Loucy (cell line): ENCODE measurements at regions not wholly inside any gene's neighbourhood (a gene's known extent, or its start where the extent isn't known, plus 50 kb on each side); places are given as distances from the start of the nearest gene placed in this dataset.

Experiments used
- H2AFZ ChIP-seq: fragments of 200-600 bp; sonication (generic); 2 replicates; pipeline ENCODE4 v1.6.0; 2016; ENCODE audit warnings: antibody characterized with exemption, mild to moderate bottlenecking, low read length, moderate library complexity
- H3F3A ChIP-seq: fragments of 200-600 bp; 2 replicates; pipeline ENCODE4 v1.6.0; 2016; ENCODE audit warnings: antibody characterized with exemption, low read depth, mild to moderate bottlenecking
- H3K27me3 ChIP-seq: fragments of 200-600 bp; sonication (generic); 2 replicates; pipeline ENCODE4 v1.6.1; 2014; ENCODE audit warnings: low read length, mild to moderate bottlenecking; ENCODE audit not compliant: insufficient read depth, poor library complexity, severe bottlenecking
- H3K36me3 ChIP-seq: fragments of 200-600 bp; sonication (generic); 2 replicates; pipeline ENCODE4 v1.6.1; 2016; ENCODE audit warnings: low read length; ENCODE audit not compliant: insufficient read depth
- H3K4me1 ChIP-seq: fragments of 200-600 bp; sonication (generic); 2 replicates; pipeline ENCODE4 v1.5.1; 2014; ENCODE audit warnings: low read length, mild to moderate bottlenecking; ENCODE audit not compliant: insufficient read depth, poor library complexity, severe bottlenecking
- H3K4me2 ChIP-seq: fragments of 200-600 bp; sonication (generic); 2 replicates; pipeline ENCODE4 v1.6.0; 2014; ENCODE audit warnings: antibody characterized with exemption, low read length, low read depth, mild to moderate bottlenecking; ENCODE audit not compliant: poor library complexity, severe bottlenecking
- H3K4me3 ChIP-seq: fragments of 200-600 bp; sonication (generic); 2 replicates; pipeline ENCODE4 v1.5.1; 2014; ENCODE audit warnings: low read length, mild to moderate bottlenecking, mixed read lengths; ENCODE audit not compliant: poor library complexity, severe bottlenecking
- H3K79me2 ChIP-seq: fragments of 200-600 bp; sonication (generic); 2 replicates; pipeline ENCODE4 v1.6.1; 2014; ENCODE audit warnings: low read length; ENCODE audit not compliant: insufficient read depth
- H3K9ac ChIP-seq: fragments of 200-600 bp; sonication (generic); 2 replicates; pipeline ENCODE4 v1.6.0; 2014; ENCODE audit warnings: mild to moderate bottlenecking, low read depth, low read length, moderate library complexity; ENCODE audit not compliant: poor library complexity, severe bottlenecking
- H3K9me2 ChIP-seq: fragments of 200-600 bp; sonication (generic); replicated peaks from 2 replicates; pipeline ENCODE4 v1.6.1; 2016; ENCODE audit warnings: low read depth, low read length, mixed read lengths
- H3K9me3 ChIP-seq: fragments of 200-600 bp; sonication (generic); 2 replicates; pipeline ENCODE4 v1.6.1; 2014; ENCODE audit warnings: mild to moderate bottlenecking, antibody characterized with exemption, low read length, low read depth; ENCODE audit not compliant: insufficient read depth
- H4K20me1 ChIP-seq: fragments of 200-600 bp; sonication (generic); 2 replicates; pipeline ENCODE4 v1.6.0; 2014; ENCODE audit warnings: antibody characterized with exemption, low read length, mild to moderate bottlenecking; ENCODE audit not compliant: insufficient read depth, poor library complexity, severe bottlenecking
- EZH2phosphoT487 ChIP-seq: fragments of 200-600 bp; IDR thresholded peaks from 2 replicates; pipeline ENCODE4 v1.6.1; 2018; ENCODE audit warnings: antibody characterized with exemption, mild to moderate bottlenecking, moderate library complexity, borderline replicate concordance
- TF ChIP-seq, protein P1 (sequence below): fragments of 200-600 bp; sonication (generic); conservative IDR thresholded peaks from 2 replicates; pipeline ENCODE4 v1.5.1; 2014; ENCODE audit warnings: mild to moderate bottlenecking, antibody characterized with exemption, low read length

DNA sequence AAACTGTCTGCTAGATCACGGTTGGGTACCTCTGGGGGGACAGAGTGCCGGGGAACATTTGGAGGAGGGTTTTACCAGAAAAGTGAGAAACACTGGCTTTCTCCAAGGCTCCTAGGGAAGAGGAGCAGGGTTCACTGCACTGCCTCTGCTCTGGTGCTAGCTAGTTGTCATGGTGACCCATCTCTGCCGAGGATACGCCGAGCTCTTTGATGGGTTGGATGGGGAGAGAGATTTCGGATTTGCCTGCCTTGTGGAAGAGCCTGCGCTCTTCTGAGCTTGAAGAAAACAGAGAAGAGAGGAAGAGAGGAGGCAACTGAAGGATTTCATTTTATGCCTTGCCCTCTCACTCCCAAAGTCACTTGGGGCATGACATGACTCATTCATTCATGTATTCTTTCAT, 92.1 kb downstream of the NAV1 start:
- Histone ChIP-seq H3K4me2 (no peak overlapping the region), H3K36me3 (no peaks in the 10 kb centered on the region), H2AFZ (no peak overlapping the region), H3K79me2 (no peaks in the 10 kb centered on the region), H3K27me3 (no peaks in the 10 kb centered on the region), H3K9me2 (no peaks in the 10 kb centered on the region), H3K4me3 (no peak overlapping the region), H4K20me1 (no peaks in the 10 kb centered on the region), H3K9me3 (no peaks in the 10 kb centered on the region), H3F3A (no peaks in the 10 kb centered on the region), H3K4me1 (no peaks in the 10 kb centered on the region), H3K9ac (no peak overlapping the region)
- TF ChIP-seq, protein P1, sequence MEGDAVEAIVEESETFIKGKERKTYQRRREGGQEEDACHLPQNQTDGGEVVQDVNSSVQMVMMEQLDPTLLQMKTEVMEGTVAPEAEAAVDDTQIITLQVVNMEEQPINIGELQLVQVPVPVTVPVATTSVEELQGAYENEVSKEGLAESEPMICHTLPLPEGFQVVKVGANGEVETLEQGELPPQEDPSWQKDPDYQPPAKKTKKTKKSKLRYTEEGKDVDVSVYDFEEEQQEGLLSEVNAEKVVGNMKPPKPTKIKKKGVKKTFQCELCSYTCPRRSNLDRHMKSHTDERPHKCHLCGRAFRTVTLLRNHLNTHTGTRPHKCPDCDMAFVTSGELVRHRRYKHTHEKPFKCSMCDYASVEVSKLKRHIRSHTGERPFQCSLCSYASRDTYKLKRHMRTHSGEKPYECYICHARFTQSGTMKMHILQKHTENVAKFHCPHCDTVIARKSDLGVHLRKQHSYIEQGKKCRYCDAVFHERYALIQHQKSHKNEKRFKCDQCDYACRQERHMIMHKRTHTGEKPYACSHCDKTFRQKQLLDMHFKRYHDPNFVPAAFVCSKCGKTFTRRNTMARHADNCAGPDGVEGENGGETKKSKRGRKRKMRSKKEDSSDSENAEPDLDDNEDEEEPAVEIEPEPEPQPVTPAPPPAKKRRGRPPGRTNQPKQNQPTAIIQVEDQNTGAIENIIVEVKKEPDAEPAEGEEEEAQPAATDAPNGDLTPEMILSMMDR, result no peak
- no peak for TF ChIP-seq EZH2phosphoT487

DNA sequence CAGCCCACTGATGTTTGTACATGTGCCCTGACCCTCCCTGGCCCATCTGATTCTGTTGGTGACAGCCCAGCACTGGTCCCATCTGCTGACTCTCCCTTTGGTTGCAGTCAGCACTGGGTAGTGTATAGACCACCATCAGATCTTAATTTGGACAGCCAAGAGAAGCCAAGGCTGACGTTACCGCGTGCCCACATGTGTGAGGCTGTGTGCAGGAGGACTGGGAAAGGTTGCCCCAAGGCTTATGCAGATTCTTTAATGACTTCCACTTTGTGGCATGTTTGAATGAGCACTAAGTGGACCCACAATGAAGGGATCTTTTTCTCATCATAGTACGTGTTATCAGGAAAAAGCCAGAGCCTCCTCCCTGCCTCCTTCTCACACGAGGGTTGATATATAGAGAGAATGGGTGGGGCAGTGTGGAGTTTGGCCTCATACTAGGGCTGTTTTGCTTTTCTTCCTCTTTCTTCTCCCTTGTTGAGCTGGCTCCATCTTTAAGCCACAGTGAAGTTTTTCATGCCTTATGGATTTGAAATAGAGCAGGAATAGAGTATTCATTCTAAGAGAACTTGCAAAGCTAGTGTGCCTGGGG, 93.5 kb downstream of the NAV1 start:
- Histone ChIP-seq H3K79me2 (no peaks in the 10 kb centered on the region), H4K20me1 (no peaks in the 10 kb centered on the region), H3K4me3 (no peak overlapping the region), H3K9me2 (no peaks in the 10 kb centered on the region), H3F3A (no peaks in the 10 kb centered on the region), H3K36me3 (no peaks in the 10 kb centered on the region), H3K27me3 (no peaks in the 10 kb centered on the region), H3K4me1 (no peaks in the 10 kb centered on the region), H2AFZ (no peak overlapping the region), H3K9me3 (no peaks in the 10 kb centered on the region), H3K4me2 (no peak overlapping the region), H3K9ac (no peak overlapping the region)
- TF ChIP-seq, protein P1, result no peak
- TF ChIP-seq EZH2phosphoT487, result no peak

DNA sequence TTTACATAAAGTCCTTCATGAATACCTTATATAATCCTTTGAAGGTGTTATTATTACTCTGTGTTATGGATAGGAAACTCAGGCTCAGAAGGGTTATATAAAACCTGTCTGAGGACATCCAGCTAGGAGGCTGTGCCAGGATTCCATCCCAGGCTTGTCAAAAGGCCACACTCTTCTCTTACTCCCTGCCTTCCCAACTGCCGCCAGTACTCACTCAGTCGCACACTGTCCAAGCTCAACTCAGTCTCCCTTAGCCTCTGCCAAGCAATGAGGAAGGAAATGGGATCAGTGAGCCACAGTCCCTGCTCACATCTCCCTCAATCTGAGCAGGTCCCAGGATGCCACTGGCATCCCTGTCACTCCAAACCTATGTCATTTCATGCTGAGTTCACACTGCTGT, 94.4 kb downstream of the NAV1 start:
- Histone ChIP-seq H3K79me2 (no peaks in the 10 kb centered on the region), H3K9me2 (no peaks in the 10 kb centered on the region), H3K27me3 (no peaks in the 10 kb centered on the region), H2AFZ (no peak overlapping the region), H3K4me2 (no peak overlapping the region), H3K4me1 (no peaks in the 10 kb centered on the region), H3K9me3 (no peaks in the 10 kb centered on the region), H3K36me3 (no peaks in the 10 kb centered on the region), H4K20me1 (no peaks in the 10 kb centered on the region), H3F3A (no peaks in the 10 kb centered on the region), H3K4me3 (no peak overlapping the region), H3K9ac (no peak overlapping the region)
- no peak for TF ChIP-seq EZH2phosphoT487
- TF ChIP-seq, protein P1, result no peak
